Upper lobe of left lung (tissue), 4 donors: ENCODE measurements at regions not wholly inside any gene's neighbourhood (a gene's known extent, or its start where the extent isn't known, plus 50 kb on each side); places are given as distances from the start of the nearest gene placed in this dataset.

Source experiments
- CTCF ChIP-seq, 6 experiments: fragments of 450-650 bp in 4 of 6; fragments of 200-600 bp in 2 of 6; sonication (generic) in 2 of 6; IDR thresholded peaks; one replicate each; pipeline ENCODE4 v1.5.1; 2016 to 2019; ENCODE audit warnings: antibody characterized with exemption in 6 of 6
- EP300 ChIP-seq, 4 donors: sonication (generic); formaldehyde crosslinking; IDR thresholded peaks; one replicate each; pipeline ENCODE4 v1.5.1; 2017; ENCODE audit warnings: antibody characterized with exemption in 4 of 4, control low read depth in 2 of 4
- POLR2AphosphoS5 ChIP-seq, 2 donors: sonication (generic); formaldehyde crosslinking; IDR thresholded peaks; one replicate each; pipeline ENCODE4 v1.5.1; 2017; ENCODE audit warnings: antibody characterized with exemption in 2 of 2

DNA sequence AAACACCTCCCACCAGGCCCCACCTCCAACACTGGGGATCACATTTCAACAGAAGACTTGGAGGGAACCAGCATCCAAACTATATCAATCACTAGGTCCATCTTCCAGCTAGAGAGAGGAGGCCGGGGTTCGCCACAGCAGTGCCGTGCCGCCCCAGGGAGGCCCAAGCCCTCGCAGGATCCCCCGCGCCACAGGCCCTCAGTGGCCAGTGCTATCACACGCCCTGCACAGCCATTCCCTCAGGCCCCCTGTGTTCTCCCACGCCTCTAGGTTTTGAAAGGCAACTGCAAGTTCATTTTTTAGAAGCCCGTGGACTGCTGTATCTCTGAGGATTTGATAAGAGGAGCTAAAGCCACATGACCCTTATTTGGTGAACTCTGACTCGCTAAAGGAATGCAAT, 136.4 kb downstream of the OAT start:
- TF ChIP-seq EP300 (IDR thresholded peaks at IDR 0.05) (no peak), POLR2AphosphoS5 (IDR thresholded peaks at IDR 0.05) (no peak), CTCF (IDR thresholded peaks at IDR 0.05) (no peak)
